BLaER1 treated with 17β-estradiol and CSF1 and Interleukin-3, amounts not matched to agents 10 nM and 100 nM (cell line): ENCODE measurements at regions not wholly inside any gene's neighbourhood (a gene's known extent, or its start where the extent isn't known, plus 50 kb on each side); places are given as distances from the start of the nearest gene placed in this dataset.

Experiments
- H3K27ac ChIP-seq, 11 experiments: shearing (Covaris generic); formaldehyde crosslinking; 2 replicates each; pipeline ENCODE4 v1.8.1; 2022
- H3K27me3 ChIP-seq, 11 experiments: shearing (Covaris generic); formaldehyde crosslinking; 2 replicates each; pipeline ENCODE4 v1.8.1; 2022
- H3K36me3 ChIP-seq, 11 experiments: shearing (Covaris generic); formaldehyde crosslinking; 2 replicates each; pipeline ENCODE4 v1.8.1; 2022
- H3K4me1 ChIP-seq, 10 experiments: shearing (Covaris generic); formaldehyde crosslinking; 2 replicates each; pipeline ENCODE4 v1.8.1; 2022
- H3K4me2 ChIP-seq, 11 experiments: shearing (Covaris generic); formaldehyde crosslinking; 2 replicates each; pipeline ENCODE4 v1.8.1; 2022
- H3K4me3 ChIP-seq, 10 experiments: shearing (Covaris generic); formaldehyde crosslinking; 2 replicates each; pipeline ENCODE4 v1.8.1; 2022
- H3K9ac ChIP-seq, 11 experiments: shearing (Covaris generic); formaldehyde crosslinking; 2 replicates each; pipeline ENCODE4 v1.8.1; 2022
- H3K9me3 ChIP-seq, 11 experiments: shearing (Covaris generic); formaldehyde crosslinking; replicated peaks in 1 of 11; 2 replicates each; pipeline ENCODE4 v1.8.1; 2022
- H4K20me1 ChIP-seq, 11 experiments: shearing (Covaris generic); formaldehyde crosslinking; 2 replicates each; pipeline ENCODE4 v1.8.1; 2022
- Cebpa-rat ChIP-seq, 11 experiments: shearing (Covaris generic); IDR thresholded peaks; 2 replicates each; pipeline ENCODE4 v1.8.1; 2022

DNA sequence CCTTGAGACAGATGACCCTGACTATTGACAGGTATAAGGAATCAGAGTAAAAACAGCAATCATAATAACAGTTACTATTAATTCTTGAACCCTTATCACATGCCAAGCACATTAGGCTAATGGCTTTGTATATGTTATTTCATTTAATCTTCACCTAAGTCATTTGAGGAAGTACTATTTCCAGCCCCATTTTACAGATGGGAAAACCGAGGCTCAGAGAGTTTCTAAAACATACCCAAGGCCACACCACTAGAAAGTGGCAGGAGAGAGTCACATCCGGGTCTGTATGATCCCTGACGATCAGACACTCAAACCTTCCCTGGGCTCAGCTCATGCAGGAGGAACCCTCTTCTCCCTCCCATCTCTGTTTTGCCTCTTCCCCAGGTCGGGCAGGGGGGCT is 209.5 kb downstream of the RBM19 start:
- no peak overlapping the region for H3K4me3 ChIP-seq
- H3K9ac ChIP-seq: no peak overlapping the region
- H3K4me1 ChIP-seq: peaks cover 0 to 22% (median 13%) of the 10 kb centered on the region in 10 experiments; a peak in 15 of 20 replicates
- no peaks in the 10 kb centered on the region for H4K20me1 ChIP-seq
- no peak for TF ChIP-seq Cebpa-rat (IDR thresholded peaks at IDR 0.05)
- no peaks in the 10 kb centered on the region for H3K27me3 ChIP-seq
- peaks cover 0 to 5% (median 0%) of the 10 kb centered on the region in 11 experiments; a peak in 2 of 22 replicates for H3K9me3 ChIP-seq
- H3K36me3 ChIP-seq: no peaks in the 10 kb centered on the region
- no peak overlapping the region for H3K4me2 ChIP-seq
- no peak overlapping the region for H3K27ac ChIP-seq

DNA sequence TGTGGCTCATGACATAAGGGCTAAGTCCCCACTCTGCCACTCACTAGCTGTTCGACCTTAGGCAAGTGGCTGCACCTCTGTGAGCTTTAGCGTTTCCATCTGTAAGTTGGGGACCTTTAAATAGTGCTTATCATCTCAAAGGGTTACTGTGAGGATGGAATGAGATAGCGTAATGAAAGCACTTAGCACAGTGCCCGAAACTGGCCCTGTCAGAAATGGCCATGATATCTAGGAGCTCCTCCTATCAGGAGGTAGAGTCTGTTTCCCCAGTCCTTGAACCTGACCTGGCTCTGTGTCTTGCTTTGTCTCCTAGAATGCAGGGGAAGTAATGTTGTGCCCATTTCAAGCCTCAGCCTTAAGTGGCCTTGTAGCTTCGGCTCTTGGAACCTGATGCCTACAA is 211.0 kb downstream of the RBM19 start:
- peaks cover 0 to 5% (median 0%) of the 10 kb centered on the region in 11 experiments; a peak in 2 of 22 replicates for H3K9me3 ChIP-seq
- no peak overlapping the region for H3K4me2 ChIP-seq
- H3K27me3 ChIP-seq: no peaks in the 10 kb centered on the region
- TF ChIP-seq Cebpa-rat (IDR thresholded peaks at IDR 0.05): no peak
- no peaks in the 10 kb centered on the region for H3K36me3 ChIP-seq
- peaks cover 0 to 22% (median 13%) of the 10 kb centered on the region in 10 experiments; a peak in 15 of 20 replicates for H3K4me1 ChIP-seq
- H4K20me1 ChIP-seq: no peaks in the 10 kb centered on the region
- no peak overlapping the region for H3K27ac ChIP-seq
- H3K9ac ChIP-seq: no peak overlapping the region
- no peak overlapping the region for H3K4me3 ChIP-seq

DNA sequence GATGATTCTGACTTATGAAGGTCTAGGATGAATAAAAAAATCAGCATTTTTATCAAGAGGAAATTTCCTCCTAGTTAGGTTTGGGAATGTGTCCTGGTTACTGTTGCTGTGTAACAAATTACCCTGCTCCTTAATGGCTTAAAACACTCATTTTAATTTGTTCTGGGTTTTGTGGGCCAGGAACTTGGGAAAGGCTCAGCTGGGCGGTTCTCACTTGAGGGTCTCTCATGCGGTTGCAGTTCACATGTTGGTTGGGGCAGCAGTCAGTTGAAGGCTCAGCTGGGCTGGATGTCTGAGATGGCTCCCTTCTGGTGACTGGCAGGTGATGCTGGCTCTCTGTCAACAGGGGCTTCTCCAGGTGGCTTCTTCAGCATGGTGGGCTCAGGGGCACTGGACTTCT is 214.6 kb downstream of the RBM19 start:
- Histone ChIP-seq H3K4me1 (peaks cover 0 to 8% (median 6%) of the 10 kb centered on the region in 10 experiments; a peak in 7 of 20 replicates), H3K4me3 (no peak overlapping the region), H3K27ac (no peak overlapping the region), H3K36me3 (no peaks in the 10 kb centered on the region), H3K9me3 (no peaks in the 10 kb centered on the region), H3K9ac (no peak overlapping the region), H3K27me3 (no peaks in the 10 kb centered on the region), H3K4me2 (no peak overlapping the region), H4K20me1 (no peaks in the 10 kb centered on the region)
- TF ChIP-seq Cebpa-rat (IDR thresholded peaks at IDR 0.05): no peak

DNA sequence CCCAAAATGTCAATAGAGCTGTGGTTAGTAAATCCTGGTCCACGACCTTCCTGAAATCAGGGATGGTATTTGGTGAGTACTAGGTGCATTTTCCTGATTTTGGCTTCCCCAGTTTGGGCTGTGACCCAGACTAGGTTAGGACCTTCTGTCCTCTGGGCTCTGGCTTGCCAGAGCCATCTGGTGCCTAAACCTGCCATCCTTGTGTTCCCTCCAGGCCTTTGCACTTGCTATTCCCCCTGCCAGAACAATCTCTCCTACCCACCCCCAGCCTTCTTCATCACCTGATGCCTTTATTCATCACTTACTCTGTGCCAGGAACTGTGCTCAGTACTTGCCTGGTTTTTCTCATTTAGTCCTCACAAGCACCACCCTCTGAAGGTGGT is 216.7 kb downstream of the RBM19 start:
- H3K4me1 ChIP-seq: peaks cover 0 to 8% (median 6%) of the 10 kb centered on the region in 10 experiments; a peak in 7 of 20 replicates
- H3K4me3 ChIP-seq: no peak overlapping the region
- no peak overlapping the region for H3K4me2 ChIP-seq
- TF ChIP-seq Cebpa-rat (IDR thresholded peaks at IDR 0.05): no peak
- H3K27me3 ChIP-seq: no peaks in the 10 kb centered on the region
- no peak overlapping the region for H3K27ac ChIP-seq
- no peaks in the 10 kb centered on the region for H3K36me3 ChIP-seq
- no peaks in the 10 kb centered on the region for H3K9me3 ChIP-seq
- H3K9ac ChIP-seq: no peak overlapping the region
- H4K20me1 ChIP-seq: no peaks in the 10 kb centered on the region

DNA sequence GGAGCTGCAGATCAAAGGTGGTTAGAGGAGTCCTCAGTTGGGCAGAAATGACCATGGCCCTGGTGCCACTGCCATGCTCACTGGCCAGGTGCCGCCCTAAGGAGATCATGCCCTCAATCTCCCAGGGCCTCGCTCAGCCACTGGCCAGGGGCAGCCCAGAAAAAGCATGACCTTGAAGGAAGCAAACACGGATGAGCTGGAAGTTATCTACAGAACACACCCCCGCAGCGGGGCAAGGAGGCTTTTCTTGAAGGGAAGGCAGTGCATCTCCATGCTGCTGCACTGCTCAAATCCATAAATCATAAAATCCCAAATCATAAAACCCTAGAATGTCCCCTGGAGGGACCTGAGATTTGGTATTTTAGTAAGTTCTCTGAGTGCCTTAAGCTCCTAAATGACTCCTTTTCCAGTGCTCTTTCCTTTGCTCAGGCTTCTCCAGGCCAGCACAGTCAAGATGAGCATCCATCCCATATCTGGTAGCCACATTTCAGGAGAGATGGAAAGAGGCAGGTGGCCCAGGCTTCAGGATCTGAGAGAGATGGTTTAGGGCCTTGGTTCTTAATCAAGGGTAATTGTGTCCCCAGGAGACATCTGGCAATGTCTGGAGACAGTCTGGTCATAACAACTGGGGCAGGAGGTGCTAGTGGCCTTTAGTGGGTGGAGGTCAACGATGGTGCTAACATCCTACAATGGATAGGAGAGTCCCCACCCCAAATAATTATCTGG is 217.3 kb downstream of the RBM19 start:
- no peak overlapping the region for H3K4me3 ChIP-seq
- H3K27ac ChIP-seq: no peak overlapping the region
- no peaks in the 10 kb centered on the region for H3K9me3 ChIP-seq
- no peaks in the 10 kb centered on the region for H3K27me3 ChIP-seq
- H3K4me2 ChIP-seq: peak overlapping the region in 8 of 11 experiments; percentile 3 to 42 (median 30); a peak in 9 of 22 replicates
- no peaks in the 10 kb centered on the region for H3K36me3 ChIP-seq
- peaks cover 0 to 8% (median 6%) of the 10 kb centered on the region in 10 experiments; a peak in 7 of 20 replicates for H3K4me1 ChIP-seq
- TF ChIP-seq Cebpa-rat (IDR thresholded peaks at IDR 0.05): no peak
- H4K20me1 ChIP-seq: no peaks in the 10 kb centered on the region
- H3K9ac ChIP-seq: no peak overlapping the region

DNA sequence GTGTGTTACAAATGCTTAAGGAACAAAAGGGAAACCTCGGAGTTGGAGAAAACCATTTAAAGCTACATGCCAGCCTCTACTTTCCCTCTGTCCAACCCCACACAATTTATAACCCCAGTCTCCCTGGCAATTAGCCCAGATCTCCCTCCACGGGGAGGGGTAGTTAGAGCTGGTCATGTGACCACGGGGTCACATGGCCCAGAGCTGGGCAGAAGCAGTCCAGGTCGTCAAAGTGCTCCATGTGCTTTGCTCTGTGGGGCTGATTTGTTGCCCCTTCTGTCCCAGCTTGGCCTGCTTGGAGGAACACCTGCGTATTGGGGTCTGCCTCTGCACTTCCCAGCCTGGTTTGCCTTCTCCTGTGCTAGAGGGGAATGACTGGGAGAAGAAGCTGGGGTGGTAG is 219.1 kb downstream of the RBM19 start:
- Histone ChIP-seq H3K9ac (no peak overlapping the region), H3K36me3 (no peaks in the 10 kb centered on the region), H3K4me2 (no peak overlapping the region), H3K9me3 (no peaks in the 10 kb centered on the region), H3K4me1 (peaks cover 0 to 8% (median 6%) of the 10 kb centered on the region in 10 experiments; a peak in 7 of 20 replicates), H4K20me1 (no peaks in the 10 kb centered on the region), H3K27ac (no peak overlapping the region), H3K27me3 (no peaks in the 10 kb centered on the region; a peak in 1 of 22 replicates), H3K4me3 (no peak overlapping the region)
- no peak for TF ChIP-seq Cebpa-rat (IDR thresholded peaks at IDR 0.05)

DNA sequence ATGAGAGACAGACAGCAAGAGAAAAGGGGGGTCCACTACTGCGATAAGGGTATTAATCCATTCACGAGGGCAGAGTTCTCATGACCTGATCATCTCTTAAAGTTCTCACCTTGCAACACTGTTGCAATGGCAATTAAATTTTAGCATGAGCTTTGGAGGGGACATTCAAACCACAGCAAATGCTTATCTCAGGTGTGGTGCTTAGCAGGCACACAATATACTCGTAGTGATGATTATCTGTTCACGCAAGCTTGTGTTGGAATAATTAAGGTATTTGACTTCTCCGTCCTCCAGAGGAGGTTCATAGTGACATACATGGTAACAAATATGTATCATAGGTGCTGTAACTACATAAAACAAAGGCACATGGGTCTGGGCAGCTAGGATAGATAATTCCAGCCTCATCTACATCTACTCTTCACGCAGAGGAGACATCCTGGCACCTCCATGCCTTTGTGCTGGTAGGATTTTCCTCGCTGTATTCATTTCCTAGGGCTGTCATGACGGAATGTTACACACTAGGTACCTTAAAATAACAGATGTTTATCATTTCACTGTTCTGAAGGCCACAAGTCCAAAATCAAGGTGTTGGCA is 221.2 kb downstream of the RBM19 start:
- Histone ChIP-seq H3K4me3 (no peak overlapping the region), H3K9ac (no peak overlapping the region), H3K9me3 (no peaks in the 10 kb centered on the region), H3K27me3 (no peaks in the 10 kb centered on the region; a peak in 1 of 22 replicates), H3K27ac (no peak overlapping the region), H4K20me1 (no peaks in the 10 kb centered on the region), H3K4me2 (no peak overlapping the region), H3K4me1 (peaks cover 0 to 8% (median 6%) of the 10 kb centered on the region in 10 experiments; a peak in 7 of 20 replicates), H3K36me3 (no peaks in the 10 kb centered on the region)
- no peak for TF ChIP-seq Cebpa-rat (IDR thresholded peaks at IDR 0.05)

DNA sequence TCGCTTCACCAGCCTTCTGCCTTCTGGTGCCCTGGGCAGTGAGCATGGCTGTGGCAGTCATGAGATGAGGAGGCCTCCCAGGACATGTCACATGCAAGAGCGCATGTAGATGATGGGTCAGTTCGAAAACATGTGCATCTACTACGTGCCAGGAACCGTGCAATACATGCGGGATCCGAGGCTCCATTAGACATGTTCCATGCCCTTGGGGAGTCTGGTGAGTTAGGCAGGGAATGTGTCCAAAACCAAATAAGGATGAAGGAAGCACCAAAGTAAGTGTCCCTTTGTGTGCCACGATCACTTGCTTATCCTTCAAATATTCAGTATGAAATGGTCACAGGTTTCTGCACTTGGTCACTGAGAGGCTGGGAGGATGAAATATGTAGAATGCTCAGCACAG is 223.3 kb downstream of the RBM19 start:
- H3K4me1 ChIP-seq: peaks cover 0 to under 1% (median 0%) of the 10 kb centered on the region in 10 experiments; a peak in 1 of 20 replicates
- no peak overlapping the region for H3K4me2 ChIP-seq
- H3K27ac ChIP-seq: no peak overlapping the region
- H4K20me1 ChIP-seq: no peaks in the 10 kb centered on the region
- no peak overlapping the region for H3K4me3 ChIP-seq
- no peaks in the 10 kb centered on the region for H3K36me3 ChIP-seq
- H3K27me3 ChIP-seq: no peaks in the 10 kb centered on the region; a peak in 1 of 22 replicates
- no peaks in the 10 kb centered on the region; a peak in 1 of 22 replicates for H3K9me3 ChIP-seq
- no peak for TF ChIP-seq Cebpa-rat (IDR thresholded peaks at IDR 0.05)
- H3K9ac ChIP-seq: no peak overlapping the region

DNA sequence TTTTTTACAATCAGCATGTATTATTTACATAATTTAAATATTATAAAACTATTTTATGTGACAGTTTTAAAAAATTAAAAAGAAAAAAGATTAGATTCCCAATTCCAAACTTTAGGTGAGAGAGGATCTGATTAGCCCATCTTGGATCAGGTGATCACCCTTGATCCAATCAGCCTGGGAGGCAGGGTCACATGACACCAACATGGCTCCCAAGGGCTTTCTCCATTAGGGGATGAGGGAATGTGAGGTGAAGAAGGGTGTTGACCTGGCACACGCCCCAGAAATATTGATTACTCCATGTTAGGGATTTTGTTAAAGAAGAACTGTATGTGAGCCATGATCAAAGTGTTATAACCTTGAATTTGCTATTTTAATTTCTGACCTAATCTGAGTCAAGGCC is 225.4 kb downstream of the RBM19 start:
- H3K4me1 ChIP-seq: peaks cover 8 to 20% (median 13%) of the 10 kb centered on the region in 10 experiments
- no peak overlapping the region for H3K27ac ChIP-seq
- no peak for TF ChIP-seq Cebpa-rat (IDR thresholded peaks at IDR 0.05)
- no peaks in the 10 kb centered on the region; a peak in 1 of 22 replicates for H3K27me3 ChIP-seq
- no peak overlapping the region for H3K4me2 ChIP-seq
- H3K36me3 ChIP-seq: no peaks in the 10 kb centered on the region
- H3K4me3 ChIP-seq: no peak overlapping the region
- no peak overlapping the region for H3K9ac ChIP-seq
- H3K9me3 ChIP-seq: no peaks in the 10 kb centered on the region; a peak in 1 of 22 replicates
- no peaks in the 10 kb centered on the region for H4K20me1 ChIP-seq
